Tibial nerve (tissue), 4 donors: ENCODE measurements at regions not wholly inside any gene's neighbourhood (a gene's known extent, or its start where the extent isn't known, plus 50 kb on each side); places are given as distances from the start of the nearest gene placed in this dataset.

ENCODE experiments used
- DNase-seq, 2 donors: peaks; one replicate each; pipeline ENCODE4 v3.0.0-alpha.2; 2019; ENCODE audit warnings: low spot score in 2 of 2
- H3K27ac ChIP-seq, 4 donors: fragments of 200-600 bp; sonication (generic) in 3 of 4; one replicate each; pipeline ENCODE4 v1.5.1; 2017 to 2019; ENCODE audit warnings: mild to moderate bottlenecking in 1 of 4
- H3K27me3 ChIP-seq, 2 donors: fragments of 200-600 bp; sonication (generic) in 1 of 2; one replicate each; pipeline versions ENCODE4 v1.5.1 to v1.6.0; 2017 to 2019
- H3K36me3 ChIP-seq, 3 donors: fragments of 200-600 bp; sonication (generic); one replicate each; pipeline ENCODE4 v1.5.1; 2018 to 2019
- H3K4me1 ChIP-seq, 4 donors: fragments of 200-600 bp; sonication (generic) in 3 of 4; one replicate each; pipeline ENCODE4 v1.5.1; 2017 to 2019
- H3K4me3 ChIP-seq, 4 donors: fragments of 200-600 bp; sonication (generic) in 3 of 4; one replicate each; pipeline ENCODE4 v1.5.1; 2017 to 2019; ENCODE audit warnings: mild to moderate bottlenecking in 1 of 4, moderate library complexity in 1 of 4
- H3K9me3 ChIP-seq, 4 donors: fragments of 200-600 bp; sonication (generic) in 3 of 4; one replicate each; pipeline ENCODE4 v1.5.1; 2017 to 2019
- EP300 ChIP-seq, 2 donors: sonication (generic); formaldehyde crosslinking; IDR thresholded peaks; one replicate each; pipeline ENCODE4 v1.6.1; 2017; ENCODE audit warnings: antibody characterized with exemption in 2 of 2, mild to moderate bottlenecking in 1 of 2
- POLR2A ChIP-seq, 2 donors: fragments of 450-650 bp; IDR thresholded peaks; one replicate each; pipeline ENCODE4 v1.6.1; 2017; ENCODE audit warnings: antibody characterized with exemption in 2 of 2, mild to moderate bottlenecking in 2 of 2, moderate library complexity in 2 of 2
- WGBS, 2 donors: methylation state at CpG; one replicate each; pipeline ENCODE4 v1.1.5; 2018; 5-methylcytosine and 5-hydroxymethylcytosine counted together
- TF ChIP-seq, protein P1 (sequence below), 5 experiments: fragments of 200-600 bp in 3 of 5; fragments of 450-650 bp in 2 of 5; sonication (generic) in 3 of 5; IDR thresholded peaks; one replicate each; pipeline ENCODE4 v1.5.1; 2016 to 2019; ENCODE audit warnings: antibody characterized with exemption in 5 of 5, mild to moderate bottlenecking in 3 of 5, moderate library complexity in 2 of 5

DNA sequence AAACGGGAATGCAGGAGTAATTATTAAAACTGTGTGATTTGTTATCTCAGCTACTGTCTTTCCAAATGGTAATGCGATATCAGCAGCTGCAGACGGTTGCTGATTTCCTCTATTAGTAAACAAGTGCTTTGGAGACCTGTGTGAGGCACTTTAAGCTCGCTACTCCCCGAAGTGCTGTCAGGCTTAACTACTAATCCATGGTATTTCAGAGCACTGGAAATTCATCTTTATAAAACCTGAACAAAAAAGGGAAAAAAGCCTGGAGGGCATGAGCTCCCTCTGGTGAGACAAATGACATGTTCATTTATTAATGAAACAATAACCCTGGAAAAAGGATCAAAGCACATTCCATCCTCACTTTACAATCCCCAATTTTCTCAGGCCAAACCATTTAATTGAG is 143.6 kb upstream of the OTX2 start:
- no peaks in the 10 kb centered on the region for H3K4me1 ChIP-seq
- H3K4me3 ChIP-seq = no peak overlapping the region
- TF ChIP-seq POLR2A (IDR thresholded peaks at IDR 0.05) (no peak), EP300 (IDR thresholded peaks at IDR 0.05) (no peak)
- TF ChIP-seq, protein P1, sequence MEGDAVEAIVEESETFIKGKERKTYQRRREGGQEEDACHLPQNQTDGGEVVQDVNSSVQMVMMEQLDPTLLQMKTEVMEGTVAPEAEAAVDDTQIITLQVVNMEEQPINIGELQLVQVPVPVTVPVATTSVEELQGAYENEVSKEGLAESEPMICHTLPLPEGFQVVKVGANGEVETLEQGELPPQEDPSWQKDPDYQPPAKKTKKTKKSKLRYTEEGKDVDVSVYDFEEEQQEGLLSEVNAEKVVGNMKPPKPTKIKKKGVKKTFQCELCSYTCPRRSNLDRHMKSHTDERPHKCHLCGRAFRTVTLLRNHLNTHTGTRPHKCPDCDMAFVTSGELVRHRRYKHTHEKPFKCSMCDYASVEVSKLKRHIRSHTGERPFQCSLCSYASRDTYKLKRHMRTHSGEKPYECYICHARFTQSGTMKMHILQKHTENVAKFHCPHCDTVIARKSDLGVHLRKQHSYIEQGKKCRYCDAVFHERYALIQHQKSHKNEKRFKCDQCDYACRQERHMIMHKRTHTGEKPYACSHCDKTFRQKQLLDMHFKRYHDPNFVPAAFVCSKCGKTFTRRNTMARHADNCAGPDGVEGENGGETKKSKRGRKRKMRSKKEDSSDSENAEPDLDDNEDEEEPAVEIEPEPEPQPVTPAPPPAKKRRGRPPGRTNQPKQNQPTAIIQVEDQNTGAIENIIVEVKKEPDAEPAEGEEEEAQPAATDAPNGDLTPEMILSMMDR (IDR thresholded peaks at IDR 0.05) = no peak
- H3K36me3 ChIP-seq = no peaks in the 10 kb centered on the region
- H3K27ac ChIP-seq = no peak overlapping the region
- 16 to 20% methylated on average over 5 of the region's 5 CpGs for WGBS, 2 donors
- no peak for DNase-seq
- no peaks in the 10 kb centered on the region for H3K27me3 ChIP-seq
- H3K9me3 ChIP-seq = no peaks in the 10 kb centered on the region

DNA sequence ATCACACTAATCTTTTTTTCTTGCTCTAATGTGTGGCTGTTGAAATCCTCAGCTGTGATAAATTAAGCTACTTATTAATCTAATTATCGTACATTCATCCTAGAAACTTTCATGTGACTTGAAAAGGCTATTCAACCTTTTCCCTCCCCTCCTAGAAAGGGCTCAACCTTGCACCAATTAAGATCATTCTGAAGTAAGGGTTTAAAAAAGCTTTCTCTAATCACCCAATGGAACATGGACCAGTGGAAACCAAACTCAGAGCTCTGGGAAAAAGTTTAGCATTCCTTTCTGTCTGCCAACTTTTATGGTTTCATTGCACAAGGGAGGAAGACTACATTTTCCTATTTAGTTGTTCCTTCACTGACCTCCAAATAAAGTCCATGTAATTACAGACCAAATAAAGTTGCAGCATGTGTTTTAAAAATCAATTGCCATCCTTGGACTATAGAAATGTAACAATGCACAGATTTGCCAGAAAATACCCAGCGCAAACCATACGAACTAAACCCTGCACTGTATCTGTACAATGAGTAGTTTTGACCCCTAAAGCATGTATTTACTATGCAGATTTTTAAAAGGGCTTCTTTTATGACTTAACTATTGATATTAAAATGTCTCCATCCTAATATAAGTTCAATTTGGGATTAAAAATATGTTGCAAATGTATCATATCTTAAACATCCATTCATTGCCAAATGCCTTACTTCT is 142.6 kb upstream of the OTX2 start:
- TF ChIP-seq, protein P1 (IDR thresholded peaks at IDR 0.05) = no peak
- TF ChIP-seq EP300 (IDR thresholded peaks at IDR 0.05) (no peak), POLR2A (IDR thresholded peaks at IDR 0.05) (no peak)
- H3K9me3 ChIP-seq = no peaks in the 10 kb centered on the region
- H3K4me1 ChIP-seq = no peaks in the 10 kb centered on the region
- WGBS, 2 donors = 45 to 46% methylated on average over 3 of the region's 3 CpGs
- no peaks in the 10 kb centered on the region for H3K27me3 ChIP-seq
- no peak overlapping the region for H3K4me3 ChIP-seq
- no peak for DNase-seq
- H3K27ac ChIP-seq = no peak overlapping the region
- no peaks in the 10 kb centered on the region for H3K36me3 ChIP-seq

DNA sequence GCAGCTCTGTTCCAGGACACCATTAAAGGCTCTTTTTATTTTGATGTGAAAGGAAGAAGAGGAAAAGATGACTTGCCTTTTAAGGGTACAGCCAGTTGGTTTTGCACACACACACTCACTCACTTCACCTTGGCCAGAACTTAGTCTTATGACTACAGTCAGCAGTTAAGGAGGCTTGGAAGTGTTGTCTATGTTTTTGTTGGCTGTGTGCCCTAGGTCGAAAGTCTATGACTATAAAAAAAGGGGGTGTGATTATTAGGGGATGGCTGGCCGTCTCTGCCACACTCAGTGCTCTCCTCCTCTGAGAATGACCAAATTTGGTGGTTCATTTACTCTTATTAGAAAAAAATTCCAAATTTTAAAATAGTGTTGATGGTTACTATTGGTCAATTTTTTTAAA is 139.5 kb upstream of the OTX2 start:
- Histone ChIP-seq H3K36me3 (no peaks in the 10 kb centered on the region), H3K27me3 (no peaks in the 10 kb centered on the region), H3K9me3 (no peaks in the 10 kb centered on the region), H3K4me1 (no peaks in the 10 kb centered on the region), H3K27ac (no peak overlapping the region), H3K4me3 (no peak overlapping the region)
- TF ChIP-seq, protein P1 (IDR thresholded peaks at IDR 0.05) = no peak
- TF ChIP-seq EP300 (IDR thresholded peaks at IDR 0.05) (no peak), POLR2A (IDR thresholded peaks at IDR 0.05) (no peak)
- no peak for DNase-seq
- WGBS, 2 donors = 18 to 29% methylated on average over 2 of the region's 2 CpGs

DNA sequence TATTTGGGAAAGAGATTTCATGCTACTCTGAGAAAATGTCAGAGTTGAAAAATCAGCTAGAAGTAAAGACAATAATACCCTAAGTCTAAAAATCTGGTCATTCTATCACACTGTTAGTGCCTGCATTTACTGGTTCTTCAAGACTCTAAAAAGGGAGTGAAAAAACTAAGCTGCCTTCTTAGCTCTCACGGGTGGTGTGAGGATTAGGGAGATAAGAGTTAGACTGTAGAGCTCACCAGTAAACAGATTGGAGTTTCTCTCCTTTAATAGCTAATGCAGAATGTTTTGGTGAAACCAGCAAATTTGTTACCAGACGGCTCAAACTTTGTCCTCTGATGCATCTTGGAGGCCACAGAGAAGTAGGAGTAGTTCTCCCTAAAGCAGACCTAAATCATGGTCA is 135.0 kb upstream of the OTX2 start:
- WGBS, 2 donors = 42 to 64% methylated on average over 2 of the region's 2 CpGs
- no peak for TF ChIP-seq EP300 (IDR thresholded peaks at IDR 0.05)
- no peak for TF ChIP-seq POLR2A (IDR thresholded peaks at IDR 0.05)
- TF ChIP-seq, protein P1 (IDR thresholded peaks at IDR 0.05) = no peak
- Histone ChIP-seq H3K27me3 (no peaks in the 10 kb centered on the region), H3K27ac (no peak overlapping the region), H3K9me3 (no peaks in the 10 kb centered on the region), H3K4me1 (no peaks in the 10 kb centered on the region), H3K36me3 (no peaks in the 10 kb centered on the region), H3K4me3 (no peak overlapping the region)
- DNase-seq = no peak

DNA sequence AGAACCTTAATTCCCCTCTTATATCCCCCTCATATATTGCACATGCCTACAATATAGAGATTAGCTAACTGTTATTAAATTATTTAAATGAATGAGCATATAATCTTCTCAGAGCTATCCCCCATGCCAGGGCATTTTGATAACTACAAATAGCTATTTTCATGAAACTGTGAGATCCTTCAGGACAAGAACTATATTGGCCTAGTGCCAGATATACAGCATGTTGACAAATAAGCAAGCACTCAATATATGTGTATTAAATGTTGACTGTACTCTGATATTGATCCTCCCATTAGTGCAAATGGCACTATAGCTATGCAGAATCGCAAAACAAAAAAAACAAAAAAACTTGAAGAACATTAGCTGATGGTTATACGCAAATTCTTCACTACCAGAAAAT is 134.1 kb upstream of the OTX2 start:
- H3K36me3 ChIP-seq = no peaks in the 10 kb centered on the region
- WGBS, 2 donors = 91 to 96% methylated on average over 2 of the region's 2 CpGs

More for the DNA sequence above, 134.1 kb upstream of the OTX2 start:
- no peak for DNase-seq
- Histone ChIP-seq H3K4me1 (no peaks in the 10 kb centered on the region), H3K27me3 (no peaks in the 10 kb centered on the region), H3K9me3 (no peaks in the 10 kb centered on the region), H3K27ac (no peak overlapping the region), H3K4me3 (no peak overlapping the region)
- TF ChIP-seq, protein P1 (IDR thresholded peaks at IDR 0.05) = no peak
- no peak for TF ChIP-seq EP300 (IDR thresholded peaks at IDR 0.05)
